ENCODE measurements at regions not wholly inside any gene's neighbourhood (a gene's known extent, or its start where the extent isn't known, plus 50 kb on each side); places are given as distances from the start of the nearest gene placed in this dataset.
"Not testable (repeated sequence)": the region's sequence is repeated elsewhere in the genome, so short reads cannot be mapped to it uniquely, and the experiment has no call there.

DNA sequence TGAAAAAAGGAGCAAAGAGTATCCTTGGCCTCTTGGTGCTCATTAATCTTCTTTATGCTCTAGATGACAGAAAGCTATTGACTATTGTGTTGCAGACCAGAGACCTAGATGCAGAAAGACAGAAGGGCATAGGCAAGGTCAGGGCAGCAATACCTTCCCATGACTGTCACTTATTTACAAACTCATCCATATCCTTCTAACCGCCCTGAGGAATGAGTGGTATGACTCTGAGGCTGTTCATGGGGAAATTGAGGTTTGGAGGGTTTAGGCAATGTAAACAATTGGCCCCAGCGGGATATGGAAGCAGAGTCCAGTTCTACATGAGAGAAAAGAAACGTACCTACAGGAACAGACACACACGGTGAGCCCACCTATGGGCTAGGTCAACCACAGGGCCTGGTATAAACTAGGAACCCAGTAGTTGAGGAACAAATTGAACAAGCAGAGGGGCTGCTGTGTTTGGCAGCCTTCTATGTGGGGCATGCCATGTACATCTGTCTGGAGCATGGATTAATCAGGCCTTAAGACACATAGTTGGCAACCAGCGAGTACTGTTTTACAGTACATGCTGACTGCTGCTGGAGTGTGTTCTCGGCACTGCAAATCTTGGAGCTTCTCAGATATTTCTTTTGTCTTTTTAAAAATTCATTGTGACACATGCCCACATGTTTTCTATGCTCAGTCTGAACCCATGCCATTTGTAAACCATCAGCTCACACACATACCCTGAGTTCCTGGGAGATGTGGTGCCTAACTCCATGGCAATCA lies 159.7 kb upstream of the NTF3 start:
- Histone ChIP-seq H3K36me3 (ENCODE audit: insufficient read depth, low read length) (no peaks in the 10 kb centered on the region), H2AFZ (ENCODE audit: low read length) (no peak overlapping the region), H3K79me2 (ENCODE audit: insufficient read depth, low read length) (no peaks in the 10 kb centered on the region), H3K27me3 (ENCODE audit: insufficient read depth, low read length) (no peaks in the 10 kb centered on the region), H3K4me2 (ENCODE audit: insufficient read depth, low read length) (no peak overlapping the region), H4K20me1 (ENCODE audit: insufficient read depth, low read length) (no peaks in the 10 kb centered on the region), H3K9me3 (ENCODE audit: low read depth, low read length) (peaks cover 3% of the 10 kb centered on the region), H3K4me1 (ENCODE audit: insufficient read depth, low read length) (no peaks in the 10 kb centered on the region), H3K4me3 (ENCODE audit: insufficient read depth, low read length) (no peak overlapping the region), H3K27ac (ENCODE audit: low read depth, low read length) (no peak overlapping the region)
- no peak for DNase-seq (ENCODE audit: insufficient read length, low spot score, missing footprints)
- TF ChIP-seq, protein P1, sequence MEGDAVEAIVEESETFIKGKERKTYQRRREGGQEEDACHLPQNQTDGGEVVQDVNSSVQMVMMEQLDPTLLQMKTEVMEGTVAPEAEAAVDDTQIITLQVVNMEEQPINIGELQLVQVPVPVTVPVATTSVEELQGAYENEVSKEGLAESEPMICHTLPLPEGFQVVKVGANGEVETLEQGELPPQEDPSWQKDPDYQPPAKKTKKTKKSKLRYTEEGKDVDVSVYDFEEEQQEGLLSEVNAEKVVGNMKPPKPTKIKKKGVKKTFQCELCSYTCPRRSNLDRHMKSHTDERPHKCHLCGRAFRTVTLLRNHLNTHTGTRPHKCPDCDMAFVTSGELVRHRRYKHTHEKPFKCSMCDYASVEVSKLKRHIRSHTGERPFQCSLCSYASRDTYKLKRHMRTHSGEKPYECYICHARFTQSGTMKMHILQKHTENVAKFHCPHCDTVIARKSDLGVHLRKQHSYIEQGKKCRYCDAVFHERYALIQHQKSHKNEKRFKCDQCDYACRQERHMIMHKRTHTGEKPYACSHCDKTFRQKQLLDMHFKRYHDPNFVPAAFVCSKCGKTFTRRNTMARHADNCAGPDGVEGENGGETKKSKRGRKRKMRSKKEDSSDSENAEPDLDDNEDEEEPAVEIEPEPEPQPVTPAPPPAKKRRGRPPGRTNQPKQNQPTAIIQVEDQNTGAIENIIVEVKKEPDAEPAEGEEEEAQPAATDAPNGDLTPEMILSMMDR (IDR thresholded peaks at IDR 0.05; ENCODE audit: extremely low read depth, low read depth, low read length), result no peak

DNA sequence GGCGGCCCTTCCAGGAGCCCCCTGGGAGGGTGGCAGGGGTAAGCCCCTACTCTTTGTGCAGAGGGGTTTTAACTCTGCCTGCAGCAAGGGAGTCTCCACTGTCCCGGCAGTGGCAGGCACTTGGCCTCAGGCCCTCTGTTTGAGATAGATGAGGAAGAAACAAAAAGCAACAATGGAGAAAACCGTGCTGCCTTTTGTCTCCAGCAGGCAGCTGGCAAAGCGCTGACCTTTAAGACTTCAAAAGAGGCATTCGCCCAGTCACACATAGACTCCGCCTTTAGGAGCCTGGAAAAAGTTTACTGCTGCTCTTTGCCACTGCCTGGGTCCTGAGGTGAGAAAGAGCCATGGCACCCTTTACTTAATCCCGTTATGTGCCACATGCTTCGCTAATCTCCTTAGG lies 158.2 kb upstream of the NTF3 start:
- Histone ChIP-seq H3K27ac (ENCODE audit: low read depth, low read length) (no peak overlapping the region), H3K4me3 (ENCODE audit: insufficient read depth, low read length) (no peak overlapping the region), H3K4me1 (ENCODE audit: insufficient read depth, low read length) (no peaks in the 10 kb centered on the region), H3K4me2 (ENCODE audit: insufficient read depth, low read length) (no peak overlapping the region), H3K27me3 (ENCODE audit: insufficient read depth, low read length) (no peaks in the 10 kb centered on the region), H3K9me3 (ENCODE audit: low read depth, low read length) (peaks cover 3% of the 10 kb centered on the region), H2AFZ (ENCODE audit: low read length) (no peak overlapping the region), H3K79me2 (ENCODE audit: insufficient read depth, low read length) (no peaks in the 10 kb centered on the region), H4K20me1 (ENCODE audit: insufficient read depth, low read length) (no peaks in the 10 kb centered on the region), H3K36me3 (ENCODE audit: insufficient read depth, low read length) (no peaks in the 10 kb centered on the region)
- TF ChIP-seq, protein P1 (IDR thresholded peaks at IDR 0.05; ENCODE audit: extremely low read depth, low read depth, low read length), result no peak
- DNase-seq (ENCODE audit: insufficient read length, low spot score, missing footprints), result no peak

DNA sequence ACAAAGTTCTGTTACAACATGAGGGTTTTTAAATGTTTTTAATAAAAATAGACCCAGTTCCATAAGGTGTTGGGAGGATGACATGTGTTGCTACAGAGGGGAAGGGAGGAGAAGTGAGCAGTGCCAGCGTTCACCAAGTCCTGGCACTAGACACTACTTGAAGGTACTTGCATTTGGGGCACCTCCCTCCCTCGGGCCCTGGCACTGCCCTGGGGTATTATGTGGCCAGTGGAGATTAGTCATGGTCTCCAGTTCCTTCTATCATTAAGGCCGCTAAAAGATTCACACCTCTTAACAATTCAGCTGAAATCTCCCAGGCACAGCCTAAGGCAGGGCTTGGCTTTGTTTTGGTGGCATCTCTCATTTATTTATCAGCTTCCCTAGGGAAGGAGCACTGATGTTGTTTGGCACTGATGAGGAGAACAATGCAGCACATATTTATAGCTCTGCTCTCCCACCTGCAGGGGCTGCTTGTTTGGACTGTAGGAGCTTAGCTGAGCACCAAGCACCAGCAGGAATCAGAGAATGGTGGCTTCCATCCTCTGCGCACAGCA lies 155.5 kb upstream of the NTF3 start:
- Histone ChIP-seq H4K20me1 (ENCODE audit: insufficient read depth, low read length) (no peaks in the 10 kb centered on the region), H2AFZ (ENCODE audit: low read length) (no peak overlapping the region), H3K79me2 (ENCODE audit: insufficient read depth, low read length) (no peaks in the 10 kb centered on the region), H3K4me2 (ENCODE audit: insufficient read depth, low read length) (no peak overlapping the region), H3K27me3 (ENCODE audit: insufficient read depth, low read length) (no peaks in the 10 kb centered on the region), H3K36me3 (ENCODE audit: insufficient read depth, low read length) (no peaks in the 10 kb centered on the region), H3K4me1 (ENCODE audit: insufficient read depth, low read length) (no peaks in the 10 kb centered on the region), H3K27ac (ENCODE audit: low read depth, low read length) (no peak overlapping the region), H3K4me3 (ENCODE audit: insufficient read depth, low read length) (no peak overlapping the region), H3K9me3 (ENCODE audit: low read depth, low read length) (peaks cover 3% of the 10 kb centered on the region)
- DNase-seq (ENCODE audit: insufficient read length, low spot score, missing footprints), result no peak
- TF ChIP-seq, protein P1 (IDR thresholded peaks at IDR 0.05; ENCODE audit: extremely low read depth, low read depth, low read length), result no peak

DNA sequence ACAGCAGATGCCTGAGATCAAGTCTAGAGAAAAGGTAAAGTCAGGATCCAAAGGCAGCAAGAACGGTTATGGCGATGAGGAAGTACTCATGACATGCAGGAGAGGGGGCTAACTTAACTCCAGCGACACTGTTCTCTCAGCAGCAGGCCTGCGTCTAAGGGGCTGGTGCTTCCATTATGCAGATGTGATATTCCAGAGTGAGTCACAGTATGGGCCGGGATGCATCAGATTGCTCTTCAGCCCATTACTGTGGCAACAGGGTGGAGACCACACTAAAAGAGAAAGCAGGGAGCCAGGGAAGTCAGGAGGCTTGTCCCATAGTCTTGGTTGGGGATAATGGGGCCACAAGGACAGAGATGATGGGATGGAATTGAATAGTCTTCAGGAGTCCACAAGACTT lies 151.8 kb upstream of the NTF3 start:
- no peaks in the 10 kb centered on the region for H3K4me1 ChIP-seq (ENCODE audit: insufficient read depth, low read length)
- no peak overlapping the region for H2AFZ ChIP-seq (ENCODE audit: low read length)
- H3K36me3 ChIP-seq (ENCODE audit: insufficient read depth, low read length), result no peaks in the 10 kb centered on the region
- no peak overlapping the region for H3K27ac ChIP-seq (ENCODE audit: low read depth, low read length)
- no peak overlapping the region for H3K4me2 ChIP-seq (ENCODE audit: insufficient read depth, low read length)
- no peaks in the 10 kb centered on the region for H3K79me2 ChIP-seq (ENCODE audit: insufficient read depth, low read length)
- H3K27me3 ChIP-seq (ENCODE audit: insufficient read depth, low read length), result no peaks in the 10 kb centered on the region
- H4K20me1 ChIP-seq (ENCODE audit: insufficient read depth, low read length), result no peaks in the 10 kb centered on the region
- no peaks in the 10 kb centered on the region for H3K9me3 ChIP-seq (ENCODE audit: low read depth, low read length)
- H3K4me3 ChIP-seq (ENCODE audit: insufficient read depth, low read length), result no peak overlapping the region
- no peak for DNase-seq (ENCODE audit: insufficient read length, low spot score, missing footprints)
- TF ChIP-seq, protein P1 (IDR thresholded peaks at IDR 0.05; ENCODE audit: extremely low read depth, low read depth, low read length), result no peak

DNA sequence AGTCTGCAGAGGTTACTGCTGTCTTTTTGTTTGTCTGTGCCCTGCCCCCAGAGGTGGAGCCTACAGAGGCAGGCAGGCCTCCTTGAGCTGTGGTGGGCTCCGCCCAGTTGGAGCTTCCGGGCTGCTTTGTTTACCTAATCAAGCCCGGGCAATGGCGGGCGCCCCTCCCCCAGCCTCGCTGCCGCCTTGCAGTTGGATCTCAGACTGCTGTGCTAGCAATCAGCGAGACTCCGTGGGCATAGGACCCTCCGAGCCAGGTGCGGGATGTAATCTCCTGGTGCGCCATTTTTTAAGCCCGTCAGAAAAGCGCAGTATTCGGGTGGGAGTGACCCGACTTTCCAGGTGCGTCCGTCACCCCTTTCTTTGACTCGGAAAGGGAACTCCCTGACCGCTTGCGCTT lies 141.5 kb upstream of the NTF3 start:
- not testable (repeated sequence) for H3K36me3 ChIP-seq (ENCODE audit: insufficient read depth, low read length); H3K9me3 ChIP-seq (ENCODE audit: low read depth, low read length); H3K4me2 ChIP-seq (ENCODE audit: insufficient read depth, low read length); H3K27me3 ChIP-seq (ENCODE audit: insufficient read depth, low read length); H2AFZ ChIP-seq (ENCODE audit: low read length); H3K4me1 ChIP-seq (ENCODE audit: insufficient read depth, low read length); H4K20me1 ChIP-seq (ENCODE audit: insufficient read depth, low read length); H3K79me2 ChIP-seq (ENCODE audit: insufficient read depth, low read length); H3K4me3 ChIP-seq (ENCODE audit: insufficient read depth, low read length); DNase-seq (ENCODE audit: insufficient read length, low spot score, missing footprints); H3K27ac ChIP-seq (ENCODE audit: low read depth, low read length)

Data from osteoblast (primary cell).